Testis (tissue), 2 donors: ENCODE measurements at regions not wholly inside any gene's neighbourhood (a gene's known extent, or its start where the extent isn't known, plus 50 kb on each side); places are given as distances from the start of the nearest gene placed in this dataset.

Experiments used
- CTCF ChIP-seq, 3 experiments: fragments of 450-650 bp in 2 of 3; fragments of 200-600 bp in 1 of 3; sonication (generic) in 1 of 3; IDR thresholded peaks; one replicate each; pipeline ENCODE4 v1.5.1; 2016 to 2019; ENCODE audit warnings: antibody characterized with exemption in 3 of 3, mild to moderate bottlenecking in 2 of 3, moderate library complexity in 1 of 3
- POLR2A ChIP-seq: fragments of 450-650 bp; IDR thresholded peaks from one replicate; pipeline ENCODE4 v1.6.1; 2017; ENCODE audit warnings: antibody characterized with exemption, mild to moderate bottlenecking, moderate library complexity

DNA sequence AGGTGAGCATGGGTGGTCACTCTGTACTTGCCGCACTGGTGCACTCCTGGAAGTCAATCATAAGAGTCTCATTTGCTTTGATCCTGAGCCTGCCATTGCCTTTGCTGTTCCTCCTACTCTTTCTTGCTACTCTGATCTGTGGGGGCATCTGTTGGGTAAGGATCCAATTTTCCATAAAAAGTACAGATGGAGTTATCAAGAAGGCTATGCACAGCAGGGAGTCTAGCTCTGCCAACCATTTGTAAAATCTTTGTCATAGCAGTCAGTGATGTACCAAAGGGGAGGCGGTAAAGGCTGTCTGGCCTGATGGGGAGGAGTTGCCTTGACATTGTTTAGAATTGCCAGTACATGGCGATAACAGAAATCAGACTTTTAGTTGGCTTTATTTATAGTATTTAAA, 109.0 kb upstream of the PLPPR1 start:
- TF ChIP-seq CTCF (IDR thresholded peaks at IDR 0.05), result no peak
- TF ChIP-seq POLR2A, result no peak
